ENCODE measurements at regions not wholly inside any gene's neighbourhood (a gene's known extent, or its start where the extent isn't known, plus 50 kb on each side); places are given as distances from the start of the nearest gene placed in this dataset.

GRCh38 chr4:163591614-163592020, 97.1 kb downstream of the TMA16 start:
- WGBS (ENCODE audit: missing lambda C conversion rate), result 67% methylated on average over 1 of the region's 1 CpG
- Histone ChIP-seq H3K4me3 (no peak overlapping the region), H3K4me1 (no peaks in the 10 kb centered on the region), H3K27ac (no peak overlapping the region), H3K4me2 (no peak overlapping the region), H3K9me3 (no peaks in the 10 kb centered on the region)
- TF ChIP-seq, protein P1, sequence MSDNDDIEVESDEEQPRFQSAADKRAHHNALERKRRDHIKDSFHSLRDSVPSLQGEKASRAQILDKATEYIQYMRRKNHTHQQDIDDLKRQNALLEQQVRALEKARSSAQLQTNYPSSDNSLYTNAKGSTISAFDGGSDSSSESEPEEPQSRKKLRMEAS (IDR thresholded peaks at IDR 0.05), result no peak
- TF ChIP-seq, protein P2, sequence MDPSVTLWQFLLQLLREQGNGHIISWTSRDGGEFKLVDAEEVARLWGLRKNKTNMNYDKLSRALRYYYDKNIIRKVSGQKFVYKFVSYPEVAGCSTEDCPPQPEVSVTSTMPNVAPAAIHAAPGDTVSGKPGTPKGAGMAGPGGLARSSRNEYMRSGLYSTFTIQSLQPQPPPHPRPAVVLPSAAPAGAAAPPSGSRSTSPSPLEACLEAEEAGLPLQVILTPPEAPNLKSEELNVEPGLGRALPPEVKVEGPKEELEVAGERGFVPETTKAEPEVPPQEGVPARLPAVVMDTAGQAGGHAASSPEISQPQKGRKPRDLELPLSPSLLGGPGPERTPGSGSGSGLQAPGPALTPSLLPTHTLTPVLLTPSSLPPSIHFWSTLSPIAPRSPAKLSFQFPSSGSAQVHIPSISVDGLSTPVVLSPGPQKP (IDR thresholded peaks at IDR 0.05; ENCODE audit: low read depth, low read length), result no peak
- ATAC-seq, result no peak
- DNase-seq (ENCODE audit: low read depth in 1 of 2, low spot score in 1 of 2), result no peak
- CTCF ChIA-PET, result interaction anchor here (0.6 kb wide), 1 partner anchor 750 kb away, joined by 4 read pairs; no protein-coding TSS in a partner anchor
- POLR2A ChIA-PET, result no interaction called here
- no peak for FAIRE-seq

- FAIRE-seq (no peak), ATAC-seq (no peak), DNase-seq (ENCODE audit: low read depth in 1 of 2, low spot score in 1 of 2) (no peak)
- ChIA-PET POLR2A (no interaction called here), CTCF (interaction anchor here (0.6 kb wide), 1 partner anchor 750 kb away, joined by 4 read pairs; no protein-coding TSS in a partner anchor)
- no peaks in the 10 kb centered on the region for H3K4me1 ChIP-seq
- WGBS (ENCODE audit: missing lambda C conversion rate), result 6% methylated on average over 2 of the region's 2 CpGs
- no peak for TF ChIP-seq HMGXB4 (CRISPR knock-in tag; IDR thresholded peaks at IDR 0.05; ENCODE audit: borderline replicate concordance)
- no peak for TF ChIP-seq HEYL (CRISPR knock-in tag; IDR thresholded peaks at IDR 0.05)
- TF ChIP-seq, protein P1 (IDR thresholded peaks at IDR 0.05), result no peak
- no peak for TF ChIP-seq ZFP36 (IDR thresholded peaks at IDR 0.05; ENCODE audit: borderline replicate concordance, partially characterized antibody)
- TF ChIP-seq RNF2 (IDR thresholded peaks at IDR 0.05; ENCODE audit: borderline replicate concordance, low read depth), result no peak
- TF ChIP-seq HOXB5 (CRISPR knock-in tag; IDR thresholded peaks at IDR 0.05), result no peak
- no peak for TF ChIP-seq CHD2 (IDR thresholded peaks at IDR 0.05; ENCODE audit: low read length, partially characterized antibody)
- TF ChIP-seq, protein P3, sequence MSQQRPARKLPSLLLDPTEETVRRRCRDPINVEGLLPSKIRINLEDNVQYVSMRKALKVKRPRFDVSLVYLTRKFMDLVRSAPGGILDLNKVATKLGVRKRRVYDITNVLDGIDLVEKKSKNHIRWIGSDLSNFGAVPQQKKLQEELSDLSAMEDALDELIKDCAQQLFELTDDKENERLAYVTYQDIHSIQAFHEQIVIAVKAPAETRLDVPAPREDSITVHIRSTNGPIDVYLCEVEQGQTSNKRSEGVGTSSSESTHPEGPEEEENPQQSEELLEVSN (IDR thresholded peaks at IDR 0.05; ENCODE audit: borderline replicate concordance, low read depth), result no peak
- TF ChIP-seq HES2 (IDR thresholded peaks at IDR 0.05), result no peak
- no peak for TF ChIP-seq EHF (CRISPR knock-in tag; IDR thresholded peaks at IDR 0.05)
- TF ChIP-seq SREBF2 (IDR thresholded peaks at IDR 0.05), result no peak
- no peak for TF ChIP-seq FOSL2 (IDR thresholded peaks at IDR 0.05)
- no peak for TF ChIP-seq FOSL2 (CRISPR knock-in tag; IDR thresholded peaks at IDR 0.05)
- no peak for TF ChIP-seq RFX5 (IDR thresholded peaks at IDR 0.05)
- no peak for TF ChIP-seq JUN (IDR thresholded peaks at IDR 0.05)
- no peak for TF ChIP-seq GATA3 (IDR thresholded peaks at IDR 0.05; ENCODE audit: borderline replicate concordance)
- no peak for TF ChIP-seq CTCF (IDR thresholded peaks at IDR 0.05)
- no peak for TF ChIP-seq TP53 (CRISPR knock-in tag; IDR thresholded peaks at IDR 0.05)
- H3K4me3 ChIP-seq, result no peak overlapping the region
- no peak overlapping the region for H3K27ac ChIP-seq
- H3K4me2 ChIP-seq, result no peak overlapping the region
- H3K9me3 ChIP-seq, result no peaks in the 10 kb centered on the region
These were observed 97.7 kb downstream of the TMA16 start for GRCh38 chr4:163592212-163592611.

All from A549 (cell line).